ENCODE measurements at regions not wholly inside any gene's neighbourhood (a gene's known extent, or its start where the extent isn't known, plus 50 kb on each side); places are given as distances from the start of the nearest gene placed in this dataset.

DNA sequence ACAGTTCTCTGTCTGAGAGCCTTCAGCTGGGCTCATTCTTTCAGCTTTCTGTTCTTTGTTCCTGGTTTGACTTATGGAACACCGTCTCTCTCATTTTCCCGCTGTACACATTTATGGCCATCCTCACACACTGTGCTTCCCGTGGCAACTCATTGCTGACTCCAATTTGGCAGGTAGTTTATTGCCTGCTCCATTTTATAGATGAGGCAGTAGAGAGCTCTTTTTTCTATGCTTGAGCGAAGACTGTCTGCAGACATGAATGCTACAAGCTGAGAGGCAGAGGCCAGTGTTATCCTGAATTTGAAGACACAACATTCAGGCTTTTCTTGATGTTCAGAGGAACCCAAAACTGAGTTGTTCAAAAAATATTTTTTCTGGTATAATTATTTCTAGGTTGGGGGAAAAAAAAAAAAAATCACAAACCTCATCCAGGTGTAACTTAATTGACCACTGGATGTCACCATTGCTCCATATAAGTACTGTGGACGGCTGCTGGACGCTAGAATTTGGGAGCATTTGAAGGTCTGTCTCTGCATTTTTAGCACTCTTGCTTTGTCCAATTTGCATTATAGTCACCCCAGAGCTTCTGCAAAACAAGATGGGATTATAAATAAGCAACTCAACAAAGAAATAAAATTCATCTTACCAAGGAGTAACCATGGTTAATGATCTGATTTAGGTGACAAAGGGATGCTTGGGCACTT, 83.5 kb downstream of the HRH4 start:
- no peak for DNase-seq (ENCODE audit: low spot score in 2 of 2)
- H3K36me3 ChIP-seq, result no peaks in the 10 kb centered on the region
- WGBS, result 52% methylated on average over 6 of the region's 6 CpGs
- no peaks in the 10 kb centered on the region for H3K27me3 ChIP-seq
- H3K4me3 ChIP-seq, result no peak overlapping the region
- no peaks in the 10 kb centered on the region for H3K9me3 ChIP-seq
- H3K4me1 ChIP-seq, result no peaks in the 10 kb centered on the region
- no peak for TF ChIP-seq EP300 (IDR thresholded peaks at IDR 0.05)
- no peak for TF ChIP-seq POLR2A (IDR thresholded peaks at IDR 0.05)
- TF ChIP-seq, protein P1, sequence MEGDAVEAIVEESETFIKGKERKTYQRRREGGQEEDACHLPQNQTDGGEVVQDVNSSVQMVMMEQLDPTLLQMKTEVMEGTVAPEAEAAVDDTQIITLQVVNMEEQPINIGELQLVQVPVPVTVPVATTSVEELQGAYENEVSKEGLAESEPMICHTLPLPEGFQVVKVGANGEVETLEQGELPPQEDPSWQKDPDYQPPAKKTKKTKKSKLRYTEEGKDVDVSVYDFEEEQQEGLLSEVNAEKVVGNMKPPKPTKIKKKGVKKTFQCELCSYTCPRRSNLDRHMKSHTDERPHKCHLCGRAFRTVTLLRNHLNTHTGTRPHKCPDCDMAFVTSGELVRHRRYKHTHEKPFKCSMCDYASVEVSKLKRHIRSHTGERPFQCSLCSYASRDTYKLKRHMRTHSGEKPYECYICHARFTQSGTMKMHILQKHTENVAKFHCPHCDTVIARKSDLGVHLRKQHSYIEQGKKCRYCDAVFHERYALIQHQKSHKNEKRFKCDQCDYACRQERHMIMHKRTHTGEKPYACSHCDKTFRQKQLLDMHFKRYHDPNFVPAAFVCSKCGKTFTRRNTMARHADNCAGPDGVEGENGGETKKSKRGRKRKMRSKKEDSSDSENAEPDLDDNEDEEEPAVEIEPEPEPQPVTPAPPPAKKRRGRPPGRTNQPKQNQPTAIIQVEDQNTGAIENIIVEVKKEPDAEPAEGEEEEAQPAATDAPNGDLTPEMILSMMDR (IDR thresholded peaks at IDR 0.05), result no peak
- no peak for TF ChIP-seq POLR2AphosphoS5 (IDR thresholded peaks at IDR 0.05)
- H3K27ac ChIP-seq, result no peak overlapping the region

DNA sequence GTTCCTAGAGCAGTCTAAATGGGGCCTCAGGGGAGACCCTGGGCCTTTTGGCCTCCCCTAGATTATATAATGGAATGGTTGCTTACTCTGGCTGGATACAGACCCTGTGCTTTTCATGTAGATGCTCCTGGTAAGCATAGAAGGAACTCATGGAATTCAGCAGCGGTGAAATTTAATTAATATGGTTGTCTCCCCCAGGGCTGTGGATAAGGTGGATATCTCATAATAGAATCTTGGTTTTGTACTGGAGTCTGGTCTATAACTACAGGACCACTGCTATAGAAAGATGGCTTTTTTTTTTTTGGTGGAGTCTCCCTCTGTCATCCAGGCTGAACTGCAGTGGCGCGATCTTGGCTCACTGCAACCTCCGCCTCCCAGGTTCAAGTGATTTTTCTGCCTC, 84.5 kb downstream of the HRH4 start:
- 70% methylated on average over 4 of the region's 4 CpGs for WGBS

DNA sequence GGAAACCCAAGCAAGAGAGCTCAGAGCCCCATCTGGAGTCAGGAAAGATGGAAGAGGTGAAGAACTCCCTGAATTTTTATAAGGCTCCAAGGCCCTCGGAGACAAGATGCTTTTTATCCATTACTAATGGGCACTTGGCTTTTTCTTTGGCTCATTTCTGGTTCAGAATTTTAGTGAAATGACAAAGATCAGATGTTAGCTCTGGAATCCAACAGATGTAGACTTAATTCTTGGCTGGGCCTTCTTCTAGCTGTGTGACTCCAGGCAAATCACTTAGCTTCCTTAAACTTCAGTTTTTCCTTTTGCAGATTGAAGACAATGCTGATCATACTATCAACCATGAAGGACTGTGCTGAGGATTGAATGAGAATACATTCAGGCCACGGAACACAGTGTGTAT, 85.2 kb downstream of the HRH4 start:
- no peaks in the 10 kb centered on the region for H3K36me3 ChIP-seq
- WGBS, result 74% methylated on average over 2 of the region's 2 CpGs

More for the DNA sequence above, 84.5 kb downstream of the HRH4 start:
- H3K36me3 ChIP-seq, result no peaks in the 10 kb centered on the region
- no peak overlapping the region for H3K27ac ChIP-seq
- no peak for DNase-seq (ENCODE audit: low spot score in 2 of 2)
- no peak overlapping the region for H3K4me3 ChIP-seq
- no peak for TF ChIP-seq POLR2A (IDR thresholded peaks at IDR 0.05)
- no peaks in the 10 kb centered on the region for H3K27me3 ChIP-seq
- no peaks in the 10 kb centered on the region for H3K4me1 ChIP-seq
- H3K9me3 ChIP-seq, result no peaks in the 10 kb centered on the region

DNA sequence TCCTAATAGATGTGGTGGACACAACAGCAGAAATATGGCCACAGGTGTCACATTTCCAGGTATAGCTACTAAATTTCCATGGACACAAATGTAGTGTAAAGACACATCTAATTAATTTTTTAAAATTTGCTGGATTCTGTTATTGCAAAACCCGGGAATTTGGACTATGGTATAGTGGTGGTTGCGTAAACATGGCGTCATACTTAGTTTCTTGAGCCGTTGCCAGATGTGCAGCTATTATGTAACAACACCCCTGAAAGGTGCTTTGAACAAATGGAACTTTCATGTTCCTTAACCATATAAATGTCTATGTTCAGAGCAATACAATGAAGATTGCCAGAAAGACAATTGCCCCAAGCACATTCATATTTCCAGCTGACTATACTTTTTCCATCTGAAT, 85.9 kb downstream of the HRH4 start:
- H3K4me3 ChIP-seq, result no peak overlapping the region
- no peak for DNase-seq (ENCODE audit: low spot score in 2 of 2)
- no peak for TF ChIP-seq POLR2A (IDR thresholded peaks at IDR 0.05)
- no peak for TF ChIP-seq POLR2AphosphoS5 (IDR thresholded peaks at IDR 0.05)
- TF ChIP-seq, protein P1 (IDR thresholded peaks at IDR 0.05), result no peak
- TF ChIP-seq EP300 (IDR thresholded peaks at IDR 0.05), result no peak
- H3K27ac ChIP-seq, result no peak overlapping the region
- no peaks in the 10 kb centered on the region for H3K36me3 ChIP-seq
- no peaks in the 10 kb centered on the region for H3K4me1 ChIP-seq
- no peaks in the 10 kb centered on the region for H3K27me3 ChIP-seq
- 60% methylated on average over 4 of the region's 4 CpGs for WGBS
- H3K9me3 ChIP-seq, result no peaks in the 10 kb centered on the region

More for the DNA sequence above, 85.2 kb downstream of the HRH4 start:
- H3K4me3 ChIP-seq, result no peak overlapping the region
- TF ChIP-seq EP300 (IDR thresholded peaks at IDR 0.05), result no peak
- TF ChIP-seq, protein P1 (IDR thresholded peaks at IDR 0.05), result no peak
- TF ChIP-seq POLR2AphosphoS5 (IDR thresholded peaks at IDR 0.05), result no peak
- TF ChIP-seq POLR2A (IDR thresholded peaks at IDR 0.05), result no peak
- H3K27ac ChIP-seq, result no peak overlapping the region
- H3K9me3 ChIP-seq, result no peaks in the 10 kb centered on the region
- H3K27me3 ChIP-seq, result no peaks in the 10 kb centered on the region
- no peaks in the 10 kb centered on the region for H3K4me1 ChIP-seq
- no peak for DNase-seq (ENCODE audit: low spot score in 2 of 2)

DNA sequence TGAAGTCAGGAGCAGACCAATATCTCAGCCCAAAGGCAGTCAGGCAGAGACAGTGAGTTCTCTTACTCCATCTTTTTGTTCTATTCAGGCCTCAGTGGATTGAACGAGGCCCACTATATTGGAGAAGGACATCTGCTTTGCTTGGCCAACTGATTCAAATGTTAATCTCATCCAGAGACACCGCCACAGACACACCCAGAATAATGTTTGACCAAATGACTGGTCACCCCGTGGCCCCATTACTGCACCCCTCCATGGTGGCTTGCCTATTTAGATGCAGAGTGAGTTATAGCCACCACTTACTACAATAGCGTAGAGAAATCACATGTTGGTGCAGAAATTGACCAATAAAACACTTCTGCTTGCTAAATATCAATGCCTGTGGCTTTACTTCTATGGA, 88.1 kb downstream of the HRH4 start:
- Histone ChIP-seq H3K27ac (no peak overlapping the region), H3K27me3 (no peaks in the 10 kb centered on the region), H3K9me3 (no peaks in the 10 kb centered on the region), H3K4me1 (no peaks in the 10 kb centered on the region), H3K4me3 (no peak overlapping the region), H3K36me3 (no peaks in the 10 kb centered on the region)
- no peak for DNase-seq (ENCODE audit: low spot score in 2 of 2)
- TF ChIP-seq POLR2A (IDR thresholded peaks at IDR 0.05), result no peak
- TF ChIP-seq, protein P1 (IDR thresholded peaks at IDR 0.05), result no peak
- TF ChIP-seq EP300 (IDR thresholded peaks at IDR 0.05), result no peak
- no peak for TF ChIP-seq POLR2AphosphoS5 (IDR thresholded peaks at IDR 0.05)
- whole genome bisulfite sequencing, result 98% methylated on average over 4 of the region's 4 CpGs

DNA sequence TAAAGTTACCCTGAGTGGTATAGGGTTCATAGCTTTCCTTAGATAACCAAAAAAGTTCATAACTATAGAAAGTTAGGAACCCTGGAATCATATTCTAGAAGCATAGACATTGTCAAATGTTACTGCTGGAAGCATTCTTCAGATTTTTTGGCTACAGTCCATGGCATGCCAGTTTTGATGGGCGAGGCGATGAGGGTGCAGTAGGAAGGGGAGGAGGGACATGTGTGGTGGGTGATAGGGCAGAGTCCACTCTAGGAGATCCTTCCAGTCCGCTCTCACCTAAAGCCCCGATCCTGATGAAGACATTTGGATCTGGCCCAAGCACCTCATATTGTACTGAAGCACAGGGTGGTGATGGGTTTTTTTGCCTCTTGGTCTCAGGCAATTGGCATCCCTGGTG, 91.8 kb downstream of the HRH4 start:
- H3K9me3 ChIP-seq, result no peaks in the 10 kb centered on the region
- no peaks in the 10 kb centered on the region for H3K27me3 ChIP-seq
- TF ChIP-seq EP300 (IDR thresholded peaks at IDR 0.05) (no peak), POLR2A (IDR thresholded peaks at IDR 0.05) (no peak), POLR2AphosphoS5 (IDR thresholded peaks at IDR 0.05) (no peak)
- TF ChIP-seq, protein P1 (IDR thresholded peaks at IDR 0.05), result no peak
- H3K36me3 ChIP-seq, result no peaks in the 10 kb centered on the region
- 54% methylated on average over 4 of the region's 4 CpGs for WGBS
- no peak overlapping the region for H3K4me3 ChIP-seq
- no peak overlapping the region for H3K27ac ChIP-seq
- no peaks in the 10 kb centered on the region for H3K4me1 ChIP-seq
- DNase-seq (ENCODE audit: low spot score in 2 of 2), result no peak

All from suprapubic skin (tissue), 4 donors.